Left renal cortex interstitium (tissue), 4 donors: ENCODE measurements at regions not wholly inside any gene's neighbourhood (a gene's known extent, or its start where the extent isn't known, plus 50 kb on each side); places are given as distances from the start of the nearest gene placed in this dataset.
"Not testable (repeated sequence)": the region's sequence is repeated elsewhere in the genome, so short reads cannot be mapped to it uniquely, and the experiment has no call there.

Experiments used
- DNase-seq, 4 donors: peaks; one replicate each; pipeline ENCODE4 v3.0.0-alpha.2; 2013; ENCODE audit warnings: low read depth in 4 of 4, low spot score in 2 of 4, missing footprints in 1 of 4

DNA sequence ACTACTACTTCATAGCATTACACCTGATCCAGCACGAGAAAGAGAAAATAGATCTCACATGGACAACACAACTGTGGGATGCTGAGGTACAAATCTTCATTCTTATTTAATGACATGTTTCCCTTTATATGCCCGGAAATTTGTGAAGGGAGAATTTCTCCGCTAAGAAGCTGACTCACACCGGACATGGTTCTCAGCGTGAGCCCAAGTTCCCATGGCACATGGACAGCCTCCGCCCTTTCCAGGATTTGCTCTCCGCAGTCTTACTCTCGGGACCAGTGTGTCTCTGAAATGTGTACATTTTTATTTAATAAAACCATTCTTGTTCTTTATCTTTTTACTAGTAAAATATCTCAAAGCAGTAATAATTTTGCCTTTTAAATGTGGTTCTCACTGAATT lies 1154.8 kb downstream of the TMEM121 start:
- no peak for DNase-seq

DNA sequence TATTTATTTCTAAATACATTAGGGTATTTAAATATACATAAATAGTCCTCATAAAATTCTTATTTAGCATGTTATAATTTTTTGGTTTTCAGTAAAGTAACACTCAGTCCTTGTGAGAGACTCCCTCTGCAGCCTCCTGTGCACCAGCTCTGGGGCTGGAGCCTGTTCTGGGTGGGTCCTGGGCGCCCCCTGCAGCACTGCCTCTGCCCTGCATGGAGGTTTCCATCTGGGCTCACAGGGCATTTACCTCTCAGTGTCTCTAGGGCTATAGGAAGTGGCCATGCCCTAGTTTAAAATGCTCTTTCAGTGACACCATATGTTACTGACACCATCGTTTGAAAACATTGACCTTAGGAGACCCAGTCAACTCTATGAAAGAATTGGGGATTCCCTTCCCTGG lies 1155.2 kb downstream of the TMEM121 start:
- no peak for DNase-seq

DNA sequence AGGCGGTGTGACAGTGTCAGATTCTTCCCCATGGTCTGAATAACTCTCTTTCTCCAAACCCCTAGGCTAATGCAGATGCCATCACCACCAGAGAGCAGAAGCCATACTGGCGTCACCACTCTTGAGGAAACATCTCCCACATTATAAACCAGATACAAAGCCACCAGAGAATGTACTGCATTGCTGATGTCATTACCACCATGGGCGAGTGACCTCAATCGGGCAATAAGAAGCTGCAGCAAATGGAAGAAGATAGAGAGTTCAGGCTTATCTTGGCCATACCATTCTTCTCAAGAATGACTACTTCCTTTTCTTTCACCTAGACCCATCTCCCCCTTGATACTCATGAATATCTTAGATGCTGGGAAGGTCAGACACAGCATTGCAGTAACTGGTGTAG lies 1157.2 kb downstream of the TMEM121 start:
- DNase-seq = no peak

DNA sequence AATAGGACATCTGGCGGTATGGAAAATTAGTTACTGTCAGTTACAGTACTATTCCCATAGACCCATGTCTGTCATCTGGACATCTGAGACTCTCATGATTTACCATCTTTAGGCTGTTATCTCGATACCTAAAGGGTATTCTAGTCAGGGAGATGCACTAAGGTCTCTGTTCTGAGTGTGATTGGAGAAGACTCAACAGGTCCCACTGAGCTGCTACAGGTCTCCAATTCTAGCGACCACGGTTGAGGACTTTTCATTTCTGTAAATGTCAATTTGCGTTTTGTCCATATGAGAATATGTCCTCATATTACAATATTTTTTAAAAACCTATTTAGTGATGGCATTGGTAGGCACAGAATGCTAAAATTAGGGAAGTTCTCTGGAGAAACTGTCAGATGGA lies 1160.2 kb downstream of the TMEM121 start:
- DNase-seq = no peak

DNA sequence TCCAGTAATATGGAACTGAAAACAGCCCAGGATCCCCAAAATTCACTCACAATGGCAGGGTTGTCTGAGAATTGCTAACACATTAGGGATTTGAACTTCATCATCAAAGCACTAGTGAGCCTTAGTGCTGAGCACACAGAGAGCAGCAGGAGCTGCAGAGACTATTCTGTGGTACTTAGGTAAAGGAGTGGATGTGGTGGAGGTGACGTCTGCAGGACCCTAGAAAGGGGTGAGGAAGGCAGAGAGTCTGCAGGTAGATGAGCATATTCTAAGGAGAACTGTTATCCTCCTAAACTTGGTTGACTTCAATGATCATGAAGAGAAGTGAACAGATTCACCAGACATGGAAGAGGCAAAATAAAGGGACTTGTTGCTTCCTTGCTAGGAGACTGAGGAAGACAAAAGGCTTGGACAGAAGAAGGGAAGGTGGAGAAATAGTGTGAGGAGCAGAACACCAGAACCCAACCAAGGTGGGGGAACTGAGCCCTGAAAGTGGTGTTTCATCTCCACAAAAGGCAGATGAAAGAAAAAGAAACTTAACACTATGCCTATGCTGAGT lies 1164.0 kb downstream of the TMEM121 start:
- no peak for DNase-seq

DNA sequence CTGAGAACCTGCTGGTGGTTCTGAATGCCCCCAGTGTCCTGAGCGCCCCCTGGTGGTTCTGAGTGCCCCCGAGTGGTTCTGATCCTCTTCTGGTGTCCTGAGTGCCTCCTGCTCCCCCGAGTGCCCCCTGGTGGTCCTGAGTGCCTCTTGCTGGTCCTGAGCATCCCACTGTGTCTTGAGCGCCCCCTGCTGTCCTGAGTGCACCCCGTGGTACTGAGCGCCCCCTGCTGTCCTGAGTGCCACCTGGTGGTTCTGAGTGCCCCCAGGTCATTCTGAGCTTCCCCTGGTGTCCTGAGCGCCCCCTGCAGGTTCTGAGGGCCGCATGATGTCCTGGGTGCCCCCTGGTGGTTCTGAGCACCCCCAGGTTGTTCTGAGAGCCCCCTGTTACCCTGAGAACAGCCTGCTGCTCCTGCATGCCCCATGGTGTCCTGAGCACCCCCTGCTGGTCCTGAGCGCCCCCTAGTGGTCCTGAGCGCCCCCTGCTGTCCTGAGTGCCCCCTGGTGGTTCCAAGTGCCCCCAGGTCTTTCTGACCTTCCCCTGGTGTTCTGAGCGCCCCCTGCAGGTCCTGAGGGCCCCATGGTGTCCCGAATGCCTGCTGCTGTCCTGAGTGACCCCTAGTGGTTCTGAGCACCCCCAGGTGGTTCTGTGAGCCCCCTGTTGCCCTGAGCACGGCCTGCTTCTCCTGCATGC lies 1165.4 kb downstream of the TMEM121 start:
- DNase-seq = no peak

DNA sequence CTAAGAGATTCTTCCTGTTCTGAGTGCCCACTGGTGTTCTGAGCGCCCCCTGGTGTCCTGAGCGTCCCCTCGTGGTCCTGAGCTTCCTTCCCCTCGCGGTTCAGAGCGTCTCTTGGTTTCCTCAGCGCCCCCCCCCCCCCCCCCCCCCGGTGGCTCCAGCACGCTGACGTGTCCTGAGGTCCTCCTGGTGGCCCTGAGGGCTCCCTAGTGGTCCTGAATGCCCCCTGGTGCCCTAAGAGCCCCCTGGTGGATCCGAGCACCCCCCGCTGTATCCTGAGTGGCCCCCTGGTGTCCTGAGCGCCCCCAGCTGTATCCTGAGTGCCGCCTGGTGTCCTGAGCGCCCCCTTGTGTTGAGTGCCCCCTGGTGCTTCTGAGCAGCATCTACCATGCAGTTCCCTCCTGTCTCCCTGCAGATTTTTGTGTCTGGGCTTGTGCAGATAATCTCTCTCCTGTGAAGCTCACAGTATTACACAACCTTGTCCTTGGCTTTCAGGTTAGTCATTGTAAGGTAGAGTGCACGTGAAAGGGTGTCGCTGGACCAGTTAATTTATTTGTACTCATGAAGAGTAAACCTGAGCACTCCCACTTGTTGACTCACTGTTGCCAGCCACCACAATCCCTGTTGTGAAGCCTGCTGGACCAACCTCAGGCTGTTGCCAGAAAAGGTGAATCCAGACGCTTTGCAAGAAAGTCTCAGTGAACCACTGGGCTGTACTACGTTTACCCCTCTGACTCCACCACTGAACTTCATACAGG lies 1168.4 kb downstream of the TMEM121 start:
- no peak for DNase-seq

DNA sequence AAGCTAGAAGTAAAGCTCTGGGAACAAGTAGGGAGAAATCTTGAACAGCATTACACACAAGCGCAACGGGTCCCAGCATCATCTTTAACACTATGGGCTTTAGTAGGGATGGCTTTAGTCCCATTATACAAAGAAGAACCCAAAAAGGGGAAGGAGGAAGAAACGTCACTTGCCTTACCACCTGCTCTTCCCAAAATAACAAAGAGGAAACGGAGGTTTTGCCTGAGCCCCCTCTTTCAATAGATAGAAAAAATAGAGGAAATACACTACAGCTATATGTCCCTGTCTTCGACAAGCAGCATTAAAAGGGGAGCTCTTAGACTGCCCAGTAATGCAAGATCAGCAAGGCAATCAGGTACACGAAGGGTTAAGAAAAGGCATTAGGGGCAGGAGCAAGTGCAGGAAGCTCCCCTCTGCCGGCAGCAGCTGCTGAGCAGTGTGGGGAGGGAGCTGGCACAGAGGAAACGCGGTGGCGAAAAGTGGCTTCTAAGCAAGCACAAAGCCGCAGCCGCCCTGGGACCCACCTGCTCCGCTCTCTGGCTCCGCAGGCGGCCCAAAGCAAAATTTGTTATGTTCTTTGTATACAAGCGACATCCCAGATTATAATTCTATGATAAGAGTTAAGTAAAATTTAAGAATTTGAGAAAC lies 1172.4 kb downstream of the TMEM121 start:
- not testable (repeated sequence) for DNase-seq

DNA sequence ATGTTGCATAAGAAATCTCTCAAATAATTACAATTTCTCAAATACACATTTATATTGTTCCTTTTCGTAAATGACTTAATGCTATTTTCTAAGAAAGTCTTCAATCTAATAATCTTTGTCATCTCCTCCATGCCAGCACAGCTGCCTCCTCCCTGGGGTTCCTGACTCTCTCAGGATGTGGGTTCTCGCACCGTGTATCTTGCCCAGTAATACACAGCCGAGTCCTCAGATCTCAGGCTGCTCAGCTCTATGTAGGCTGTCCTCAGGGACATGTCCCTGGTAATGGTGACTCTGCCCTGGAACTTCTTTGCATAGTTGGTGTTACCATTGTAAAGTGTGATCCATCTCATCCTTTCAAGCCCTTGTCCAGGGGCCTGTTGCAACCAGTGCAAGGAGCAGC lies 1177.3 kb downstream of the TMEM121 start:
- not testable (repeated sequence) for DNase-seq

DNA sequence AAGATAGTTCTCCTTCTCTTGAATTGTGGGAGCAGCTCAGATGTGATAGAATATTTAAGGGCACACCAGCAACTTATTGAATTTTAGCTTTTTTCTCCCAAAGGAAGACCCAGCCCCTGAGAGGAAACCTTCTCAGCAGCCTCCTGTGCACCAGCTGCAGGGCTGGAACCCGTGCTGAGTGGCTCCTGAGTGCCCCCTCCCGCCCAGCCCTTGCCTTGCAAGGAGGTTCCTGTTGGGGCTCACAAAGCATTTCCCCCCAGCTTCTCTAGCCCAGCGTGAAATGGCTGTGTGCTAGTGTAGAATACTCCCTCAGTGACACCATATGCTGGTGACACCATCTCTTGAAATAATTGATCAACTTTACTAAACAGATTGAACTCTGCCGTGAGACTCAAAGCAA lies 1180.1 kb downstream of the TMEM121 start:
- DNase-seq = not testable (repeated sequence)

DNA sequence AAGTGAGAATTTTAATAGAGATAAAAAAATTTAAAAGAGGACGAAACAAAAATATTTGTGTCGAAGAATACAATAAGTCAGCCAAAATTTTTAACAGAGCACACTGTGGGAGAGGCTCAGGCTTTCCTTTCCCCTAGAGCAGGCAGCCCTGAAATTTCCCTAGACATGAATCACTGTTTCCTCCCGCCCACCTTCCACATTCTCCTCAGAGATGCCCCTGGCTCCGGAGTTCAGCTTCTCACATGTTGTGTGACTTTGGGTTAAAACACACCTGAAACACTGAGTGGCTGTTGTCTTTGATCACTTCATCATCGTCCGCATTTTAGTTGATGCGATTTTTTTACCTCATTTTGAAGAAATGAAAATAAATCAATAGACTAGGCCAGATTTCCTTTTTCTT lies 1183.8 kb downstream of the TMEM121 start:
- DNase-seq = not testable (repeated sequence)

DNA sequence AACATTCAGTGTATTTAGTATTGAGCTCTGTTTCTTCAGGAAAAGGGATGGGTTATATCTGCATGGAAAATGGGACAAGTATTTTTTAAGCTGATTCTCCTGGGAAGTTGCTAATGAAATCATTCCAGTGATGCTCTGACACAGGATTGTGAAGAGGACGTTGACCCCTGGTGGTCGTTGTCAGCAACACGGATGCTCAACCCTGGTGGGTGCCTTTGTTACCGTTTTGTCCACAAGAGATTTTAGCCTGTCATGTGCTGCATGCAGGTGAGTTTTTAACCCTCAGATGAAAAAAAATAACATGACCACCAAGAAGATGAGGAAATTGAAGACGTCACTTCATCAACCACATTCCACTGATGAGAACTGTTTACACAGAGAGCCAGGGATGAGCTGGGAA lies 1186.1 kb downstream of the TMEM121 start:
- DNase-seq = not testable (repeated sequence)

DNA sequence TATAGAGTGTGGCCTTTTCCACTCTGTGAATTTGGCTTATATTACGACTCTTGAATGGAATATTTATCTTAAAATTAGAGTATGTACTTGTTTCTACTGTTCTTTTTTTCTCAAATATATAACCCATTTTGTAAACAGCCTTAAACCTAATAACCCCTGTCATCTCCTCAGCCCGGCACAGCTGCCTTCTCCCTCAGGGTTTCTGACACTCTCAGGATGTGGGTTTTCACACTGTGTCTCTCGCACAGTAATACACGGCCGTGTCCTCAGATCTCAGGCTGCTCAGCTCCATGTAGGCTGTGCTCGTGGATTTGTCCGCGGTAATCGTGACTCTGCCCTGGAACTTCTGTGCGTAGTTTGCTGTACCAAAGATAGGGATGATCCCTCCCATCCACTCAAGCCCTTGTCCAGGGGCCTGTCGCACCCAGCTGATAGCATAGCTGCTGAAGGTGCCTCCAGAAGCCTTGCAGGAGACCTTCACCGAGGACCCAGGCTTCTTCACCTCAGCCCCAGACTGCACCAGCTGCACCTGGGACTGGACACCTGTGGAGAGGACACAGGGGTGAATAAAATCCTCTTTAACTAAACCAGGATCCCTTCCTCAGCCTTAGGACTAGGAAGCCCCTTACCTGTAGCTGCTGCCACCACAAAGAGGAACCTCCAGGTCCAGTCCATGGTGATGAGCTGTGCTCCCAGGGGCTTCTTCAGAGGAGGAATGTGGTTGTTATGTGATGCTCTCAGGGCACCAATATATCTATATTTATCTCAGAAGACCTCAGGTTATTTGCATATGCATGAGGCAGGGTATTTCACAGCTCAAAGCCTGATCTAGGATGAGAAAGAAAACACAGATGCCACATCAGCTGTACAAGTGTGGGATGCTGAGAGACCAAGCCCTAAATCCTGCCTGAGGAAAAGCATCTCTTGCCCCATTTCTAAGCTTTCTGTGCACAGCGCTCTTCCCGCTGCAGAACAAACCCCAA lies 1188.4 kb downstream of the TMEM121 start:
- not testable (repeated sequence) for DNase-seq

DNA sequence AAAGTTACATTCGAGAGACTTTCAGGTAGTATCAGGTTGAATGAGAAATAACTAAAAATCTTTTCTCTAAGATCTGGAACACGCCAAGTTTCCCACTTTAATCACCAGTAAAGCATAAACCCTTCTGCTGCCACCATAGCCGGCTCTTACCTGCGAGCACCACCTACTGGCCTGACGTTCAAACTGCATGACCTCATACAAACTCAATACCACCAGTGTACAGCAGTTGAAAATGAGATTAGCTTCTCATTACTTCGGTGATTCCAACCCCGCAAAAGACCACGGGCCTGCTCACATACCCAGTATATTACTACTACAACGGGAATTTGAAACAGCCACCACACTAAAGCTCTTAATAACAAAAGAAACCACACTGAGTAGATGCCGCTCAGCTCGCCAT lies 1191.2 kb downstream of the TMEM121 start:
- DNase-seq = not testable (repeated sequence)

DNA sequence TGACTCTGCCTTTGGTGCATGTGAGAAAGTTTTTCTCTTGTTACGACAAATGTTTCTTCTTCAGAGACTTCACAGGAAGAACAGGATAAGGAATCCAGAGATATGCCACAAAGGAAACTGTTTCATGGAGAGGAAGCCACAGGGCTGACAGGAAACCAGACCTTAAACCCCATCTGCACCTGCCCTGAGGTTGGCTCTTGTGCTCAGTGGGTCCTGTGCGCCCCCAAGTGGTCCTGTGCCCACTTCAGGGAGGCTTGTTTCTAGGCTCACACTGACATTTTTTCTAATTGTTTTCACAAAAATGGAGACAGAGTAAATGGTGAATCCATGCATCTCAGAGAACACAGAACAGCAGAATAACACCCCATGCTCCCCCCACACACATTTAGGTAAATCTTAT lies 1193.5 kb downstream of the TMEM121 start:
- not testable (repeated sequence) for DNase-seq

DNA sequence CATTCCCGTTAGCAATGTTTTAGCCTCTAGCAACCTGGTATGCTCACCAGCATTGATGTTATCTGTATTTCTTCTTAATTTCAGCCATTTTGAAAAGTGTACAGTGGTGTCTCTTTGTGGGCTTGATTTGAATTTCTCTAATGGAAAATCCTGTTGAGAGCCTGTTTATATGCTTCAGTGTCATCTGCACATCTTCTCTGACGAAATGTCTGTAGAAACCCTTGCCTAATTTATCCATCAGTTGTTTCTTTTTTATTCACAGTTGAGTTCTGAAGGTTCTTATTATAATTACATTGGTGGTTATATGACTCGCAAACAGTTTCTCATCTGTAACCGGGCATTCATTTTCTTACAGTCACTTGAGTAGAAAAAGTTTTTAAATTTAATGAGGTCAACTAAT lies 1195.5 kb downstream of the TMEM121 start:
- not testable (repeated sequence) for DNase-seq

DNA sequence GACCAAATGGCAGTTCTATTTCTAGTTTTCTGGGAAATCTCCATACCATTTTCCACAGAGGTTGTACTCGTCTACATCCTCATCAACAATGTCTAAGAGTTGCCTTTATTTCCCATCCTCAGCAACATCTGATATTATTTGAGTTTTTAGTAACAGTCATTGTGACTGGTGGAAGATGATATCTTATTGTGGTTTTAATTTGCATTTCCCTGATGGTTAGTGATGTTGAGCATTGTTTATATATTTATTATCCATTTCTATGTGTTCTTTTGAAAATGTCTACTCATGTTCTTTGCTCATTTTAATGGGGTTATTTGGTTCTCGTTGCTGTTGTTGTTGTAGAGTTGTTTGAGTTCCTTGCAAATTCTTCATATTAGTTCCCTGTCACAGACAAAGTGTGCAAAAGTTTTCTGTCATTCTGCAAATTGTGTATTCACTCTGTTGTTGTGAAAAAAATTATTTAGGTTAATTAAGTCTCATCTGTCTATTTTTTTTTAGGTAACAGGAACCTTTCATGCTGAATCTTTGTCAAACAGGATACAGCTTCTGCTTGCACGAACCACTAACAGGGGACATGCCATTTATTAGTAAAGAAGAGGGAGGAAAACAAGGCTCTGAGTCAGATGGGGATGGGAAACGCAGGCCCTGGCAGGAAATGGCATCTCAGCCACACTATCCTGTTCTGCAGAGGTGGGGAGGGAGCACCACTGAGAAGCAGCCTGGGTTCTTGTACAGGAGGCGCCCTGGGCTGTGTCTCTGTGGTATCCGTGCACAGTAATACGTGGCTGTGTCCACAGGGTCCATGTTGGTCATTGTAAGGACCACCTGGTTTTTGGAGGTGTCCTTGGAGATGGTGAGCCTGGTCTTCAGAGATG lies 1196.7 kb downstream of the TMEM121 start:
- DNase-seq = not testable (repeated sequence)

DNA sequence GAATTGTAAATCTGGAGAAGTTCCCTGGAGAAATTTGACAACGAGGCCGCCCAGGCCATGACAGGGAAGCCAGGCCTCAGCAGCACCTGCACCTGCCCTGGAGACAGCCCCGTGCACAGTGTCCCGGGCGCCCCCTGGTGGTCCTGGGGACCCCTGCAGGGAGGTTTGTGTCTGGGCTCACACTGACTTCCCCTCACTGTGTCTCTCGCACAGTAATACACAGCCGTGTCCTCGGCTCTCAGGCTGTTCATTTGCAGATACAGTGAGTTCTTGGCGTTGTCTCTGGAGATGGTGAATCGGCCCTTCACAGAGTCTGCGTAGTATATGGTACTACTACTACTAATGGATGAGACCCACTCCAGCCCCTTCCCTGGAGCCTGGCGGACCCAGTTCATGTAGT lies 1201.6 kb downstream of the TMEM121 start:
- DNase-seq = not testable (repeated sequence)

DNA sequence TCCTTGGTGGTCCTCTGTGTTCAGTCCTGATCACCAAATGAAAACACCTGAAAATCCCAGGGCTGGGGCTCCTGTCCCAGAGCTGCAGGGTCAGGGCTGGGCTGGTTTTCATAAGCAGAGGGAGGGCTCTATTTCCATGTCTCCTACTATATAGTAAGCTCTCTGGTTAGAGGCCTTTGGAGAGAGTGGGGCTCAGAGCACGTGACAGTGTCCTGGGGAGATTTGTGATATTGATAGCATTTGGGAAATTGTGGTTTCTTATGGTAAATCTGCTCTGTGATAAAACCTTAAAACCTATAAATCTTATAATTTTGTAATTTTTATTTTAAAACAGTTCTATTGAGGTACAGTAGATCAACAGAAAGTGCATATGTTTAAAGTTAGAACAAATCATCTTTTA lies 1202.2 kb downstream of the TMEM121 start:
- DNase-seq = no peak
